A673 (cell line): ENCODE measurements at regions not wholly inside any gene's neighbourhood (a gene's known extent, or its start where the extent isn't known, plus 50 kb on each side); places are given as distances from the start of the nearest gene placed in this dataset.

Source experiments
- BruUV-seq: library from RNA; stranded (reverse); fragments of 400-500 nt; replicated peaks from 2 replicates; lab custom pipeline; 2021; lab: Mats Ljungman, UMichigan
- CTCF ChIA-PET: fragments of 300-600 bp; sonication (Branson Sonifier 250); formaldehyde crosslinking; loops from one replicate; lab custom pipeline; 2022; ENCODE audit warnings: antibody characterized with exemption; lab: Charles Lee
- POLR2A ChIA-PET: fragments of 300-600 bp; sonication (Branson Sonifier 250); formaldehyde crosslinking; loops from one replicate; lab custom pipeline; 2022; ENCODE audit warnings: antibody characterized with exemption; ENCODE audit not compliant: low non-redundant PET; lab: Charles Lee
- DNase-seq: peaks from one replicate; pipeline ENCODE4 v3.0.0-alpha.2; 2015; ENCODE audit warnings: low spot score
- H3K27ac ChIP-seq: fragments of 200-600 bp; sonication (generic); 2 replicates; pipeline ENCODE4 v1.5.1; 2016; ENCODE audit warnings: mixed run types, low read depth, mild to moderate bottlenecking, mixed read lengths, antibody characterized with exemption, low read length; ENCODE audit not compliant: poor library complexity, severe bottlenecking
- H3K27me3 ChIP-seq: fragments of 200-600 bp; sonication (generic); replicated peaks from 2 replicates; pipeline ENCODE4 v1.6.1; 2017; ENCODE audit warnings: mixed run types, low read depth, mild to moderate bottlenecking, mixed read lengths, antibody characterized with exemption, low read length; ENCODE audit not compliant: insufficient read depth, poor library complexity
- H3K36me3 ChIP-seq: fragments of 200-600 bp; sonication (generic); 2 replicates; pipeline ENCODE4 v1.6.1; 2016; ENCODE audit warnings: mixed run types, mild to moderate bottlenecking, mixed read lengths, antibody characterized with exemption, low read length; ENCODE audit not compliant: insufficient read depth, poor library complexity, severe bottlenecking
- H3K4me1 ChIP-seq: fragments of 200-600 bp; sonication (generic); 2 replicates; pipeline ENCODE4 v1.6.1; 2017; ENCODE audit warnings: mixed run types, mild to moderate bottlenecking, mixed read lengths, antibody characterized with exemption, low read length; ENCODE audit not compliant: insufficient read depth, poor library complexity, severe bottlenecking
- H3K4me3 ChIP-seq: fragments of 200-600 bp; sonication (generic); 2 replicates; pipeline ENCODE4 v1.5.1; 2016; ENCODE audit warnings: low read depth, mixed run types, mild to moderate bottlenecking, mixed read lengths, low read length; ENCODE audit not compliant: poor library complexity, severe bottlenecking
- H3K9me3 ChIP-seq: fragments of 200-600 bp; sonication (generic); 2 replicates; pipeline ENCODE4 v1.6.1; 2016; ENCODE audit warnings: mixed run types, low read depth, mild to moderate bottlenecking, mixed read lengths, antibody characterized with exemption, low read length; ENCODE audit not compliant: poor library complexity, severe bottlenecking
- CTCF ChIP-seq: fragments of 300-800, 200-600 bp; sonication (generic); conservative IDR thresholded peaks from 2 replicates; pipeline ENCODE4 v1.5.1; 2017; ENCODE audit warnings: low read depth, mild to moderate bottlenecking, antibody characterized with exemption, low read length, moderate library complexity, mixed read lengths
- EZH2 ChIP-seq: fragments of 200-600 bp; sonication (generic); IDR thresholded peaks from 2 replicates; pipeline ENCODE4 v1.6.1; 2017; ENCODE audit warnings: borderline replicate concordance, low read depth, mild to moderate bottlenecking, mixed read lengths, antibody characterized with exemption, low read length; ENCODE audit not compliant: poor library complexity, severe bottlenecking
- intact Hi-C: fragments of 100-400 bp; cut with micrococcal nuclease; formaldehyde crosslinking; loops from one replicate; pipeline ENCODE4 v1.10.0; 2022; ENCODE audit not compliant: unreplicated experiment

- TF ChIP-seq EZH2 (no peak), CTCF (no peak)
- Histone ChIP-seq H3K36me3 (no peaks in the 10 kb centered on the region), H3K4me1 (no peaks in the 10 kb centered on the region), H3K9me3 (no peaks in the 10 kb centered on the region), H3K27ac (no peak overlapping the region), H3K27me3 (no peaks in the 10 kb centered on the region), H3K4me3 (no peak overlapping the region)
- ChIA-PET CTCF (no interaction called here), POLR2A (no interaction called here)
- no peak for DNase-seq
- no TSS peak for BruUV-seq
- intact Hi-C loops: no loop called here
Measured at GRCh38 chr6:74941424-74941823, 264.4 kb downstream of the COL12A1 start.

GRCh38 chr6:74939721-74940620 lies 265.9 kb downstream of the COL12A1 start:
- H3K4me3 ChIP-seq: no peak overlapping the region
- H3K9me3 ChIP-seq: no peaks in the 10 kb centered on the region
- TF ChIP-seq EZH2 (no peak), CTCF (no peak)
- ChIA-PET POLR2A (no interaction called here), CTCF (interaction anchor here (0.7 to 0.8 kb wide), 2 partner anchors 262 to 264 kb away, joined by 3 to 4 read pairs; no protein-coding TSS in a partner anchor)
- H3K36me3 ChIP-seq: no peaks in the 10 kb centered on the region
- DNase-seq: no peak
- intact Hi-C loops: loop anchor here (5.0 kb wide), 1 partner anchor 262 kb away; no protein-coding TSS in a partner anchor
- no TSS peak for BruUV-seq
- no peak overlapping the region for H3K27ac ChIP-seq
- no peaks in the 10 kb centered on the region for H3K27me3 ChIP-seq
- no peaks in the 10 kb centered on the region for H3K4me1 ChIP-seq

GRCh38 chr6:74939151-74939708 lies 266.6 kb downstream of the COL12A1 start:
- BruUV-seq: no TSS peak

More at GRCh38 chr6:74939151-74939708, 266.6 kb downstream of the COL12A1 start:
- Histone ChIP-seq H3K4me1 (no peaks in the 10 kb centered on the region), H3K36me3 (no peaks in the 10 kb centered on the region), H3K27me3 (no peaks in the 10 kb centered on the region), H3K27ac (no peak overlapping the region), H3K9me3 (no peaks in the 10 kb centered on the region), H3K4me3 (no peak overlapping the region)
- TF ChIP-seq EZH2 (no peak), CTCF (peak; percentile 40; the same call in 1 of the 2 replicates)
- ChIA-PET CTCF (interaction anchor here (0.8 kb wide), 1 partner anchor 263 kb away, joined by 3 read pairs; no protein-coding TSS in a partner anchor), POLR2A (no interaction called here)
- peak; percentile 26 for DNase-seq
- intact Hi-C loops: loop anchor here (5.0 kb wide), 1 partner anchor 263 kb away; no protein-coding TSS in a partner anchor
